HG02885 (cell line): ENCODE measurements at regions not wholly inside any gene's neighbourhood (a gene's known extent, or its start where the extent isn't known, plus 50 kb on each side); places are given as distances from the start of the nearest gene placed in this dataset.

Source experiments
- ATAC-seq: cut with Tn5 transposase; IDR thresholded peaks from one replicate; pipeline ENCODE4 v1.9.1; 2021; ENCODE audit warnings: mild to moderate bottlenecking; ENCODE audit not compliant: unreplicated experiment, poor library complexity

GRCh38 chr1:59072583-59072947 is 224.3 kb upstream of the FGGY start:
- ATAC-seq, result no peak

- ATAC-seq, result no peak
Measured at GRCh38 chr1:59074598-59074997, 222.3 kb upstream of the FGGY start.

- no peak for ATAC-seq
Measured at GRCh38 chr1:59075021-59075420, 221.9 kb upstream of the FGGY start.

DNA sequence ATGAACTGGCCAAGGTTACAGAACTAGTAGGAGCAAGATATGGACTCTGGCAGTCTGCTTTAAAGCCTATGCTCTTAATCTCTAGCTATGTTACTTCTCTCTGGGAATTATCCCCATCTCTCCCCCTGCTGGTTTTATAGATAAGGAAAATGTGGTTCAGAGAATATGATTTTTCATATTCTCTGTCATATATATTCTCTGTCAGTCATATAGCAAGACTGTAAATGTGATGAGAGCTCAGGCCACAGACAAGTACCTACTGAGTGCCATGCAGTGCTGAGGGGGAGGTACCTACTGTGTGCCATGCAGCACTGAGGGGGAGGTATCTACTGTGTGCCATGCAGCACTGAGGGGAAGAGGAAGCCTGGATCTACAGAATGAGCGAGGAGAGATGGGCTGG is 220.3 kb upstream of the FGGY start:
- no peak for ATAC-seq

- no peak for ATAC-seq
Measured at GRCh38 chr1:59077466-59078069, 219.3 kb upstream of the FGGY start.

- ATAC-seq, result no peak
Measured at GRCh38 chr1:59078070-59078800, 218.7 kb upstream of the FGGY start.

- ATAC-seq, result no peak
Measured at GRCh38 chr1:59078866-59079265, 218.0 kb upstream of the FGGY start.

DNA sequence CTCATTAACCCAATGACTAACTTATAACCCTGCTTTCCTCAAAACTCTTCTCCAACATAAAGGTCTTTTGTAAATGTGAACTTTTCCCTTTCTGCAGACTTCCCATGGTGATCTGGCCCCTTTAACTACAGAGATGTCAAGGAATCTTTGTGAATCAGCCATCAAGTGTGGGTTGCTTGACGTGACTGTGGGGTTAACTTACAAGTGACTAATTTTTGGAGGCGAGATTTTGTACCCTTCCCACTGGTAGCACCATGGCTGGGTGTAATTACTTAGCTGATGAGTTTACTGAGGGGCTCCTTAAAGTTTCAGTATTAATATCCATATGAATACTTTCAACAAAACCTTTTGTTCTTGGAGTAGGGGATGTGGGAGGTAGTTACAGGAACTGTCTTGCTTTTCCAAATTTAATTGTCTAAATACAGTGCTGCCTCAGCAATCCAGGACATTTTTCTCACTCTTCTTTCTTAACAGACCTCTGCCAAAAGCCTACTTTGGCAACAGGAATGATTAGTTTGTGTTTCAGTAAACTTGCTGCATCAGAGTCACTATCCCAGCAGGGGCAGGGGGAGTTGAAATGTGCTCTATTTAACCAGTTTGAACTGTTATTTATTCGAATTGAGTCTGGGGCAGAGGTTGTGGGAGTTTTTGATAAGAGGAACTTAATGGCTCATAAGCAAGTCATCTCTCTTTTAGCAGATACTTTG is 217.3 kb upstream of the FGGY start:
- no peak for ATAC-seq

GRCh38 chr1:59081181-59081580 is 215.7 kb upstream of the FGGY start:
- no peak for ATAC-seq

- no peak for ATAC-seq
Measured at GRCh38 chr1:59081795-59082194, 215.1 kb upstream of the FGGY start.

DNA sequence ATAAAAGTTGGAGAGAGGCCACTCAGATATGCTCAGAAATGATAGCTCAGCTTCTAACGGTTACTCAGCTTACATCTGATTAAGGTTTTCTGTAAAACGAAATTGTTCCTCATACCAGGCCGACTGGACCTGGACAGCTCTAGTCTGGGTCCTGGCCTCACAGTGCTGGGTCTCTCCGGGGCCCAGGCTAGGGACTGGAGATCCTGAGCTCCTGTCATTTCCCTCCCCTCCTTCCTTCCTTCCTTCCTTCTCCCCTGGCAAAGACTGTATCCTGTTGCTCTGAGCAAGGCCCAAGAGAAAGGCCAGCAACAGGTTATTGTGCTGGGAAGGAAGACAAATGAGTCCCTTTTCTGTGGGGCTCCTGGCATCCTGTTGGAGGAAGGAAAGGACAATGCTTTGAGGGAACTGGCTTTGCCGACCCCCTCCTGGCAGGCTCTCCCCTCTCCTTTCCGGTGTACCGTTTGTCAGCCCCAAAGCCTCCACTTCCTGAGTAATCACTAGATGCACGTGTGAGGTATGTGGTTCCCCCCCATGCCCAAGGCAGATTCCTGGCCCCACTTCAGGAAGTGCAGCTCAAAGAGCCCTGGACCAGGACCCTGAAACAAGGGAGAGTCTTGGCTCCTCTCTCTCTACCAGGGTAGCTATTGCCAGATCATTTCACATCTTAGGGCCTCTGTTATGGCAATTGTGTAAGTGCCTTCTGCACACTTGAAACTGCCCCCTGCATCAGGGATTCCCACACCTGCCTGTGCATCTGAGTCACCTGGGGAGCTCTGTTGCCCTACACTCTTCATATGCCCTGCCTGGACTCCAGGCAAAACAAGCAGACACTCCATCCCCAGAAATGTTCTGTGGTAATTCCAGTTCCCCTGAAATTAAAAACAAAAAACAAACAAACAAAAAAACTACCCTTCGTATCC is 212.7 kb upstream of the FGGY start:
- no peak for ATAC-seq

DNA sequence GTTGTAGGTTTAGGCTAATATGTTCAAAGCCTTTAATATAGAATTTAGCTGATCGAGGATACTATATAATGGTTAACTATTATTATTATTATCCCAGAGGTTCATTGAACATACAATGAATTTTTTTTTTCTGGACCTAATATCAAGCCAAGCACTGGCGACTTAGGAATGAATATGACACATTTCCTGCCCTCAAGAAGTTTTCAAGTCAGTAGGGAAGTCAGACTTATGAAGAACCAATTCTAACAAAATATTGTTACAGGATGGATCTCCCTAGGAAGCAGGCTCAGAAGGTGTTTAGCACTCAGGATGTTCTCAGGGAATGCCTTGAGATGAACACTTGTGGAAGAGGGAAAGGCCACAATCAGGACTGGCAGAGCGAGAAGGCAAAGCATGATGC is 211.8 kb upstream of the FGGY start:
- no peak for ATAC-seq

DNA sequence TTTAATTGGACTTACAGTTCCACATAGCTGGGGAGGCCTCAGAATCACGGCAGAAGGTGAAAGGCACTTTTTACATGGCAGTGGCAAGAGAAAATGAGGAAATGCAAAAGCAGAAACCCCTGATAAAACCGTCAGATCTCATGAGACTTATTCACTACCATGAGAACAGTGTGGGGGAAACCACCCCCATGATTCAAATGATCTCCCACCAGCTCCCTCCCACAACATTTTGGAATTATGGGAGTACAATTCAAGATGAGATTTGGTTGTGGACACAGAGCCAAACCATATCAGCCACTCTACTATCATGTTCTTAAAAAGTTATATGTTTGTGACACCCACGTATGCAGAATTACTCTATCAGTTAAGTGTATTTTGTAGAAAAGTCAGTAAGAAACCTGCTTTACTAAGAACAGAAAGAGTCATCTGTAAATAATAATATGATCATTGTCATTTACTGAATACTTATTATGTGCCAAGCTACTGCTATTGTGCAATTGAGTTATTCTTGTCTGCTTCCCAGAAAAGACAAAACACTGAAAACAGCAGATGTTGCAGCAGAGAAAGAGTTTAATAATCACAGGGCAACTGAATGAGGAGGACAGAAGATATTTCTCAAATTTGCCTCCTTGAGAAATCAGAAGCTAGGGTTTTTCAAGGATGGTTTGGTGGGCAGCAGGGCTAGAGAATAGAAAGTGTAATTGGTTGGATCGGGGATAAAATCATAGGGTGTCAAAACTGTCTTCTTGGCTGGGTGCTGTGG is 207.7 kb upstream of the FGGY start:
- ATAC-seq, result no peak

DNA sequence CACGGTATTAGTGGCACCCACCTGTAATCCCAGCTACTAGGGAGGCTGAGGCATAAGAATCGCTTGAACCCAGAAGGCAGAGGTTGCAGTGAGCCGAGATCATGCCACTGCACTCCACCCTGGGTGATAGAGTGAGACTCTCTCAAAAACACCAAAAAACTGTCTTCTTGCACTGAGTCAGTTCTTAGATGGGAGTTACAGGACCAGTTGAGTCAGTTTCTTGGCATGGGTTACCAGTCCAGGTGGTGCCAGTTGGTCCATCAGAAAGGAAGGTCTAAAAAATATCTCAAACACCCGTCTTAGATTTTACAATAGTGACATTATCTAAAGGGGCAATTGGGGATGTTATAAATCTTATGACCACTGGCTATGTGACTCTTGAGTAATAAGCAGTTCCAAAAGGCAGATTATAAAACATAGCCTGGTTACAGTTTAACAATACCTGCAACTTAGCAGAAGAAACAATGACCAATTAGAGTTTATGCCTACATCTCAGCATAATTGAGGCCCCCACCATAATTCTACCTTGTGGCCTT is 206.9 kb upstream of the FGGY start:
- no peak for ATAC-seq

DNA sequence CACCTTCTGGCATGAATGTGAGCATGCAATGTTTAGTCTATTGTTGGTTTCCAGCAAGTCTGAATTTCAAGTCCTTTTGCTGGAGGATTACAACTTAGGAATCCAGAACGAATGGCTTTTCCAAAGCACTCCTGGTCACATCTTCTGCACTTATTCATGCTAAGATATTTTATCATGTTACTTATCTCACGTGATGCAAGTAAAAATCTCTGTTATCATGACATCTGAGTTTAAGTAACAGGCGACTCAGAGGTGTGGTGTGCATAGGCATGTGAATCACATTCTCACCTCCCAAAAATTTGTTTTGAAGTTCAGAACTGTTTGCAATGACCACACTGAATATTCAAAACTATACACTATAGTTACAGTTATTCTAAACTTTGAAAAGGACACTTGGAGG is 204.8 kb upstream of the FGGY start:
- ATAC-seq, result no peak

DNA sequence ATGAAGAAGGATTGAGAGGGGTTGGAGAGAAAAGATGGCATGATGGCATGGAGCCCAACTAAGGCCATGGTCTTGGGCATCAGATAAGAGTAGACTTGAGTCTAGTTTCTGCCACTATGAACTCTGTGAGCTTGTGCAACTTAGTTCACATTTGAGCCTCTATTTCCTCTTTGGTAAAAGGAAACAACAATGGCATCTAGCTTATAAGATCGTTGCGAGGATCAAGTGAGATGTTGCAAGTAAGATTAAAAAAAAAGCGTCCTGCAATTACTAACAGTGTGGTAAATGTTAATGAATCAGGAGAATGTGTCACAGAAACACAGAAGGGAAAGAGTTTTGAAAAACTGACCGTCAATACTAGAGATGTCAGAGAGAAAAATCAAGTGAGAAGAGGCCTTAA is 202.9 kb upstream of the FGGY start:
- ATAC-seq, result no peak

- no peak for ATAC-seq
Measured at GRCh38 chr1:59096501-59096900, 200.4 kb upstream of the FGGY start.

- ATAC-seq, result no peak
Measured at GRCh38 chr1:59098655-59099054, 198.2 kb upstream of the FGGY start.

DNA sequence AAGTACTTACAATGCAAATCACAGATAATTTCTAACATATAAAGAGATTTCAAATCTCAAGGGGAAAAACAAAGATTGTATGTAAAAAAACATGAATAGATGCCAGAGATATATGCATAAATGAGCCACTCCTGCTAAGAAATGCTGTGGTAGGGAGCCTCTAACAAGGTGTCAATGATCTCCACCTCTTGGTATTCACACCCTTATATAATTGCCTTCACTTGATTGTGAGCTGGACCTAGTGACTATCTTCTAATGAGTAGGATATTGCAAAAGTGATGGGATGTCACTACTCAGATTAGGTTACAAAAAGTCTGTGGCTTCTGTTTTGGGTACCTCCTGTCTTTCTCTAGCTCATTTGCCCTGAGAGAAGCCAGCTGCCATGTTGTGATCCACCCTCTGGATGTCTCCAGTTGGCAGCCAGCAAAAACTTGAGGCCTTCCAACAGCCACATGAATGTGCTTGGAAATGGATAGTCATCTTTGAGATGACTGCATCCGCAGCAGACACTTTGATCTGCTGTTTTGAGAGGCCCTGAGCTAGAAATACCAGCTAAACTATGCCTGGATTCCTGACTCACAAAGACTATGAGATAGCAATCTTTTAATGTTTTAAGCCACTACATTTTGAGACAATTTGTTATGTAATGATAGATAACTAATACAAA is 196.1 kb upstream of the FGGY start:
- no peak for ATAC-seq
